Ecto neural progenitor cell (in vitro differentiated cells): ENCODE measurements at regions not wholly inside any gene's neighbourhood (a gene's known extent, or its start where the extent isn't known, plus 50 kb on each side); places are given as distances from the start of the nearest gene placed in this dataset.
"Not testable (repeated sequence)": the region's sequence is repeated elsewhere in the genome, so short reads cannot be mapped to it uniquely, and the experiment has no call there.

ENCODE experiments used
- DNase-seq: peaks from one replicate; pipeline ENCODE4 v3.0.0-alpha.2; 2018; ENCODE audit warnings: low spot score

DNA sequence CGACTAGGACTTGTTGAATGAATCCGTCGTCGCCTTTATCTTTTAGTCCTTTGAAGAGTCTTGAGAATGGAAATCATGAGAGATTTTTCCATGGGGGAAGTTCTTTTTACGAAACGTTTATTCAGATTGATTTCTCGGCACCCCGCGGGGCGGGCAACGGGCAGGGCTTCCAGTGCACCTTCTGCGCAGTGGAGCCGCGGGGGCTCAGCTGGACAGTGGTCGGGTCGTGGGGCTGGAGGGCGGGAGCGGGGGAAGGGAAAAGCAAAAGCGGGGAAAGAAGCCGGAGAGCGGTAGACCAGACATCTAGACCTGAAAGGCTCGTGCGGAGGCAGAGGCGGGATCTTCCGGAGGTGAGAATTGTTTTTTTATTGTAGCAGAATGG, 103.0 kb downstream of the NBPF11 start:
- peak; percentile 49 for DNase-seq

- DNase-seq, result peak; percentile 58
These were observed 103.5 kb downstream of the NBPF11 start for GRCh38 chr1:148048423-148049114.

DNA sequence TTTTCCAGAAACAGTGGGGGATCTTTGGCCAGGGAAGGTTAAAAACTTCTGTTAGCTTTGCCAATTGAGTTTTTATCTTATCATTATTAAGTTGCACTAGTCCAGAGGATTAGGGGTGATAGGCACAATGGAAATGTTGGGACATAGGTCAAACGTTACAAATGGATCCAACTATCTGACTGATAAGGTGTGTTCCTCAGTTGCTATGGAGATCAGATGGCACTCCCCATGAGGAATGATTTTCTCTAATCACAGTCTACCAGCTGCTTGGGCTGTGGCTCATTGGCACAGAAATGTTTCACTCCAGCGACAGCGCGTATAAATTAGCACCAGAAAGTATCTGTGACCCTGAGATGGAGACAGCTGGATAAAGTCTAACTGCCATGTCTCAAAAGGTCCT, 106.2 kb downstream of the NBPF11 start:
- not testable (repeated sequence) for DNase-seq

- DNase-seq, result not testable (repeated sequence)
These were observed 107.6 kb downstream of the NBPF11 start for GRCh38 chr1:148044495-148044894.
